ENCODE measurements at regions not wholly inside any gene's neighbourhood (a gene's known extent, or its start where the extent isn't known, plus 50 kb on each side); places are given as distances from the start of the nearest gene placed in this dataset.

GRCh38 chr10:131676046-131676799 is 224.6 kb upstream of the PPP2R2D start:
- ChIA-PET CTCF (interaction anchor here (1.1 kb wide), 1 partner anchor 11 kb away, joined by 4 read pairs; no protein-coding TSS in a partner anchor), POLR2A (no interaction called here), RAD21 (ENCODE audit: unreplicated experiment) (no interaction called here), SMC1A (ENCODE audit: uncharacterized antibody, unreplicated experiment) (no interaction called here)
- H3K36me3 ChIP-seq (ENCODE audit: control insufficient read depth in 2 of 2, insufficient read depth in 2 of 2, low read length in 1 of 2) = no peaks in the 10 kb centered on the region
- WGBS (ENCODE audit: insufficient coverage, insufficient replicate concordance, low lambda C conversion rate, missing lambda C conversion rate) = 52% methylated on average over 28 of the region's 28 CpGs
- in situ Hi-C loops (cut with MboI) (no loop called here), intact Hi-C loops (cut with micrococcal nuclease; ENCODE audit: unreplicated experiment) (no loop called here)
- no peaks in the 10 kb centered on the region; the same call in 2 of the 3 replicates for H3K9me3 ChIP-seq (replicated peaks; ENCODE audit: control insufficient read depth, insufficient read depth, low read length)
- no peak overlapping the region for H3K9ac ChIP-seq (ENCODE audit: control insufficient read depth, insufficient read depth, low read length)
- no peak overlapping the region for H3K4me3 ChIP-seq
- FAIRE-seq (no peak), ATAC-seq (no peak), DNase-seq (ENCODE audit: low read depth, low spot score) (no peak)
- no peak overlapping the region for H2AFZ ChIP-seq (ENCODE audit: control insufficient read depth, low read depth, low read length)
- H3K4me1 ChIP-seq (ENCODE audit: control insufficient read depth, insufficient read depth, low read length) = no peaks in the 10 kb centered on the region
- H3K79me2 ChIP-seq (ENCODE audit: control insufficient read depth, insufficient read depth, low read length) = no peaks in the 10 kb centered on the region
- peak in 1 of 2 experiments; percentile 29; a peak in 2 of 4 replicates for TF ChIP-seq BHLHE40 (IDR thresholded peaks at IDR 0.05; ENCODE audit: borderline replicate concordance in 1 of 2, low read depth in 2 of 2, low read length in 1 of 2)
- TF ChIP-seq, protein P1, sequence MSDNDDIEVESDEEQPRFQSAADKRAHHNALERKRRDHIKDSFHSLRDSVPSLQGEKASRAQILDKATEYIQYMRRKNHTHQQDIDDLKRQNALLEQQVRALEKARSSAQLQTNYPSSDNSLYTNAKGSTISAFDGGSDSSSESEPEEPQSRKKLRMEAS (IDR thresholded peaks at IDR 0.05; ENCODE audit: low read depth, low read length) = no peak
- TF ChIP-seq, protein P2, sequence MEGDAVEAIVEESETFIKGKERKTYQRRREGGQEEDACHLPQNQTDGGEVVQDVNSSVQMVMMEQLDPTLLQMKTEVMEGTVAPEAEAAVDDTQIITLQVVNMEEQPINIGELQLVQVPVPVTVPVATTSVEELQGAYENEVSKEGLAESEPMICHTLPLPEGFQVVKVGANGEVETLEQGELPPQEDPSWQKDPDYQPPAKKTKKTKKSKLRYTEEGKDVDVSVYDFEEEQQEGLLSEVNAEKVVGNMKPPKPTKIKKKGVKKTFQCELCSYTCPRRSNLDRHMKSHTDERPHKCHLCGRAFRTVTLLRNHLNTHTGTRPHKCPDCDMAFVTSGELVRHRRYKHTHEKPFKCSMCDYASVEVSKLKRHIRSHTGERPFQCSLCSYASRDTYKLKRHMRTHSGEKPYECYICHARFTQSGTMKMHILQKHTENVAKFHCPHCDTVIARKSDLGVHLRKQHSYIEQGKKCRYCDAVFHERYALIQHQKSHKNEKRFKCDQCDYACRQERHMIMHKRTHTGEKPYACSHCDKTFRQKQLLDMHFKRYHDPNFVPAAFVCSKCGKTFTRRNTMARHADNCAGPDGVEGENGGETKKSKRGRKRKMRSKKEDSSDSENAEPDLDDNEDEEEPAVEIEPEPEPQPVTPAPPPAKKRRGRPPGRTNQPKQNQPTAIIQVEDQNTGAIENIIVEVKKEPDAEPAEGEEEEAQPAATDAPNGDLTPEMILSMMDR (IDR thresholded peaks at IDR 0.05 in 2 of 3, conservative IDR thresholded peaks at IDR 0.05 in 1 of 3; ENCODE audit: control insufficient read depth in 2 of 3, extremely low read depth in 1 of 3, insufficient read depth in 1 of 3, low read depth in 3 of 3, low read length in 3 of 3) = no peak
- no TSS peak for BruUV-seq (replicated peaks)
- no peak overlapping the region for H3K4me2 ChIP-seq (ENCODE audit: control insufficient read depth, insufficient read depth)
- H4K20me1 ChIP-seq (ENCODE audit: control insufficient read depth, insufficient read depth) = no peaks in the 10 kb centered on the region
- H3K27me3 ChIP-seq (replicated peaks in 1 of 2; ENCODE audit: control insufficient read depth in 2 of 2, insufficient read depth in 2 of 2, low read length in 1 of 2) = no peaks in the 10 kb centered on the region
- no peak overlapping the region for H3K27ac ChIP-seq (ENCODE audit: control insufficient read depth, insufficient read depth)
